Fibroblast of villous mesenchyme (primary cell): ENCODE measurements at regions not wholly inside any gene's neighbourhood (a gene's known extent, or its start where the extent isn't known, plus 50 kb on each side); places are given as distances from the start of the nearest gene placed in this dataset.
"Not testable (repeated sequence)": the region's sequence is repeated elsewhere in the genome, so short reads cannot be mapped to it uniquely, and the experiment has no call there.

ENCODE experiments used
- DNase-seq: peaks from one replicate; pipeline ENCODE4 v3.0.0-alpha.2; 2010; ENCODE audit warnings: low read depth
- H3K4me3 ChIP-seq: 2 replicates; pipeline ENCODE4 v1.5.1; 2011; ENCODE audit warnings: low read depth, mild to moderate bottlenecking, low read length
- TF ChIP-seq, protein P1 (sequence below): IDR thresholded peaks from 2 replicates; pipeline ENCODE4 v1.5.1; 2012; ENCODE audit warnings: low read depth, mild to moderate bottlenecking, low read length; ENCODE audit not compliant: insufficient read depth

DNA sequence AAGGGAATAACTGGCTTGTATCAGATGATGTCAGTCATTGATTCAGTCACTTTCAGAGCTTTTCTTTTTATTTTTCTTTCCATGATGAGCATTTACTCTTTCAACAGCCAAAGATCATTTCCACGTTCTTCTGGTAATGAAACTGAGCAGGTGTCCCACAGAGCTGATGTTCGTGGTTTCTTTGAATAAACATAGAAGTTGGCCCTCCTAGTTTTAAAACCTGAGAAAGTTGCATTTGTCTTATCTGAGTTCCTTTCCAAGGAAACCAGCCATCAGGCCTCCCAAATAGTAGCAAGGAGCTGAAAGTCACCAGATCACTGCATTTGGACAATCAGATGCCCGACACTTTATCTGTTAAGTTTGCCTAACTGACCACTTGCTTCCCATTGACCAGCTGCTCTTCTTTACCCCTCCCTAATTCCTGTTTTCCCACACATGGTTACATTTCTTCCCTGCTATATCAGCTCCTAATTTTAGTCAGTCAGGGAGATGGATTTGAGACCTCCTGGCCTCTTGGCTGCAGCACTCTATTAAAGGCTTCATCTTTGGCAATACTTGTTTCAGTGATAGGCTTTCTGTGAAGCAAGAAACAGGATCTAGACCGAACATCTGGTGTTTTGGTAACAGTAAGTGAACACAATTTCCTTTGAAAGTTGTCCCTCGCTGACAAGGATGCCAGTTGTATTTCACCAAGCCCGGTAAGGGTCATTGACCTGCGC lies 420.8 kb downstream of the CHSY3 start:
- DNase-seq: peak; percentile 1
- H3K4me3 ChIP-seq: no peak overlapping the region
- TF ChIP-seq, protein P1, sequence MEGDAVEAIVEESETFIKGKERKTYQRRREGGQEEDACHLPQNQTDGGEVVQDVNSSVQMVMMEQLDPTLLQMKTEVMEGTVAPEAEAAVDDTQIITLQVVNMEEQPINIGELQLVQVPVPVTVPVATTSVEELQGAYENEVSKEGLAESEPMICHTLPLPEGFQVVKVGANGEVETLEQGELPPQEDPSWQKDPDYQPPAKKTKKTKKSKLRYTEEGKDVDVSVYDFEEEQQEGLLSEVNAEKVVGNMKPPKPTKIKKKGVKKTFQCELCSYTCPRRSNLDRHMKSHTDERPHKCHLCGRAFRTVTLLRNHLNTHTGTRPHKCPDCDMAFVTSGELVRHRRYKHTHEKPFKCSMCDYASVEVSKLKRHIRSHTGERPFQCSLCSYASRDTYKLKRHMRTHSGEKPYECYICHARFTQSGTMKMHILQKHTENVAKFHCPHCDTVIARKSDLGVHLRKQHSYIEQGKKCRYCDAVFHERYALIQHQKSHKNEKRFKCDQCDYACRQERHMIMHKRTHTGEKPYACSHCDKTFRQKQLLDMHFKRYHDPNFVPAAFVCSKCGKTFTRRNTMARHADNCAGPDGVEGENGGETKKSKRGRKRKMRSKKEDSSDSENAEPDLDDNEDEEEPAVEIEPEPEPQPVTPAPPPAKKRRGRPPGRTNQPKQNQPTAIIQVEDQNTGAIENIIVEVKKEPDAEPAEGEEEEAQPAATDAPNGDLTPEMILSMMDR: no peak

DNA sequence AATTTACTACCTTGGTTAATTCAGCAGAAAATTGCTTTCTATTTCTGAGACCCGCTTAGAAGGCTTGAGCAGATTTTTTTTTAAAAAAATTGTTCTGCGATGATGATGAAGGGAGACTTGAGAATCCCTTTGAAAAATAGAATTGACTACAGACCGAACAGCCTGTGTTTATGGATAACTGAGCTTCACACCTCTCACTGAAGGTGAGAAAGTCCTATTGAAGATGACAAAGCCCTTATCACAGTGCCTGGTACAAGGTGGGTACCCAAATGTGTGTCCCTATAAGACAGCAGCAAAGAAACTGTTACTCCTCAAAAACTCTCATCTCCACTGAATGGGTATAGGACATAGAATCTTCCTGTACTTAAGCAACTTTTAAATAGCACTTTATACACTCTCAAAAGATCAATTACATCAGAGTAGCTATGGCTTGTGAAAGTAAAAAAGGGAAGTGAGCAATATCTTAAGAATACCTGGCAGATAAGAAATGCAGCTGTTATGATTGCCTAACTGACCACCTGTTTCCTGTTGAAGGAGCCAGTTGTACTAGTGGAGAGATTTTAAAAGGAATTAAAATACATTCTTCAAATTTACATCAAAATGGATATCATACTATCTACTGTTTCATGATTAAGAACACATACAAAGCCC lies 419.7 kb downstream of the CHSY3 start:
- TF ChIP-seq, protein P1: no peak
- peak; percentile 77 for DNase-seq
- no peak overlapping the region for H3K4me3 ChIP-seq

DNA sequence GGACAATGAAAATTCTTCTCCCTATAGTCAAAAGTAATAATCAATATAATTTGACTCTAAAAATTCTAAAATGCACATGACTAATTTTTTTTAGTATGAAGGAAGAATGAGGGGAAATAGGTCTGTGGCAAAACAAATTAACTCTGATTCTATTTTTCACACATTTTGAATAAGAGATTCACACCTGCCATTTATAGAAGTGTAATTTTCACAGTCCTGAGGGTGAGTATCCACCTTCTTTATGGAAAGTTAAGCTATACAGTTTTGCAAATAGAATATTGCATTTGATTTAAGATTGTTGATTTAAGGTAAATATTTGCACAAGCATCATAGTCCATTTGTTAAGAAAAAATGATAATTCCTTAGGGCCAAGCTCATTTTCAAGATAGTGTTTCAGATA lies 417.7 kb downstream of the CHSY3 start:
- TF ChIP-seq, protein P1: no peak
- H3K4me3 ChIP-seq: no peak overlapping the region
- DNase-seq: no peak

DNA sequence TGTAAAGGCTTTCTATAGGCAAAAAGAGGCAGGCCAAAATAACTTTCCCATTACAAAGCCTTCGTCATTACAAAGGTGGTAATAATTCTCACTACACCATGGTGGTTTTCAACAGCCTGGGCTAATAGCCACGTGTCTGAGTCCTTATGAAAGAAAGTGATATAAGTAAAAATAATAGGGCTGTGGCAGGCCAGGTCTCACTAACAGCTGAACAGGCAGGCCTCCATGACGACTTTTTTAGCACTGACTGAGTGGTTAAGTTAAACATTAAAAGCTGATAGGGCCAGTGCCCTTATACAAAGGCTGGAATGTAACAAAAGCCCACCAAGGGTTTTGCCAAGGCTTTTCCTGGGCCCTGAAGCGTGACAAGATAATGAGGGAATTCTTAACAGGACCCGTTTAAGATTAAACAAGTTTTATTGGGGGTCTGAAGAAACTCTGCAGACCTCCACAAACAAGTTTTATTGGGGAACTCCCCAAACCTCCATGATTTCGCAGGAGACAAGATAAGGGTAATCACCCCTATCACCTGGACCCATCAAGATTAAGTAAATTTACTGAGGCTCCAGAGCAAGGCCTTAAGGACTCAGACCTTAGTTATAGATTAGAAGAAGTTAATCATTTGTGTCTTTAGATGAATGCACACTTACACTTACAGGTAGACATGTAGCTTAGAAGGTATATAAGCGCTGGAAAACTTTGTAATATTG lies 412.9 kb downstream of the CHSY3 start:
- H3K4me3 ChIP-seq: no peak overlapping the region
- no peak for DNase-seq
- TF ChIP-seq, protein P1: no peak

DNA sequence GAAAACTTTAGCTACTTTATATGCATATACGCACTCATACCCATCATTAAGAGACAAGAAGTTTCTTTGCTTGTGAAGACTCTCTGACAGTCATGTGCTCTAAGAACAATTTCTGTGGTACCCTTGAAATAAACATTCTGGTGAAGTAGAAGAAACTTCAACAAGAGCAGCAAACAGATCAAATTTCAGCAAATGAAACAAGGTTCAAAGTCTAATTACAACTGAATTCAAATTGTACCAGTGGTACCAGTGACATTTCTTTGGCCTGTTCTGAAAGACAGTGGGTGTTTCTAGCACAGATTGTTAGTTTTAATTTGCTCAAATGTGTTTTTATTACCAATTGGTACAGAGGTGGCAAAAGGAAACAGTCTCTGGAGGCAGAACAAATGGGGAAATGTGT lies 391.0 kb downstream of the CHSY3 start:
- TF ChIP-seq, protein P1: no peak
- no peak overlapping the region for H3K4me3 ChIP-seq
- no peak for DNase-seq

DNA sequence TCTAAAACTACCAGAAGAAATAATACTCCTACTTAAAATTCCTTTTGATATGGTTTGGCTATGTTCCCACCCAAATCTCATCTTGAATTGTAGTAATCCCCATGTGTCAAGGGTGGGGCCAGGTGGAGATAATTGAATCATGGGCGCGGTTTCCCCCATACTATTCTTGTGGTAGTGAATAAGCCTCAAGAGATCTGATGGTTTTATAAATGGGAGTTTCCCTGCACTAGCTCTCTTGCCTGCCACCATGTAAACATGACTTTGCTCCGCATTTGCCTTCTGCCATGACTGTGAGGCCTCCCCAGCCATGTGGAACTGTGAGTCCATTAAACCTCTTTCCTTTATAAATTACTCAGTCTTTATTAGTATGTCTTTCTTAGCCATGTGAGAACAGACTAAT lies 390.5 kb downstream of the CHSY3 start:
- not testable (repeated sequence) for DNase-seq, H3K4me3 ChIP-seq

DNA sequence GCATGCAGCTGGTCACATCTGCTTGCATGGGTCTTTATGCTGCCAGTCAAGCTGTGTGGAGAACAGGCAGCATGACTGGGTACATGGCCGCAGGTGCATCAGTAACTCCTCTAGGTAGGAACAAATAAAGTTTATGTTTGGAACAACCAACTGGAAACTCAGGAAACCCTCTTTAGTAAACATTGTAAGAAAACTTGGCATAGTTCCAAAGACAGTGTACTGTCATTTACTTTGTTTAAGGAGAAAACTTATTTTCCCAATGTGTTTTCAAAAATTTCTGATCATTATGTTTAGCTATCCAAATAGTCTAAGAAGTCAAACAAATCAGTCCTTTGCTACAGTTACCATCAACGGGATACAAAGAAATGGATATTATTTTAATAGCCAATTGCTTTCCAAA lies 386.0 kb downstream of the CHSY3 start:
- TF ChIP-seq, protein P1: no peak
- no peak overlapping the region for H3K4me3 ChIP-seq
- no peak for DNase-seq
